ENCODE measurements at regions not wholly inside any gene's neighbourhood (a gene's known extent, or its start where the extent isn't known, plus 50 kb on each side); places are given as distances from the start of the nearest gene placed in this dataset.

DNA sequence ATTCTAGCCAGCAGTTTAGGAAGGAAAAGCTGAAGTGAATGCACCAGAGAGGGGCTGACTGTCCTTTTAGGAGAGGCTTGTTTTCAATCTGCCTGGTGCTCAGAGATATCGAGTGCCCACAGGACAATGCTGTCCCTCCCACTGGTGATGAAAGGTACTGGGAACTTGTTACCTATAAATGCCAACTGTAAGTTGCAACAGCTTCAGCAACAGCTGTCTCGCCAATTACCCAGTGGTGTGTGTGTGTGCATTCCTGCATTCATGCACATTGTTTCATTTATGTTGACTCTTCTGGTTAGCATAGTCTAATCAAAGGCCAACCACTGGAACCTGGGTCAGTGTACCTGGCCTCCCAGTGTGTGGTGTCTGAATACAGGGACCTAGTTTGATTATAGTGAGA is 161.1 kb downstream of the CSNK1G3 start:
- DNase-seq (ENCODE audit: low spot score): no peak

DNA sequence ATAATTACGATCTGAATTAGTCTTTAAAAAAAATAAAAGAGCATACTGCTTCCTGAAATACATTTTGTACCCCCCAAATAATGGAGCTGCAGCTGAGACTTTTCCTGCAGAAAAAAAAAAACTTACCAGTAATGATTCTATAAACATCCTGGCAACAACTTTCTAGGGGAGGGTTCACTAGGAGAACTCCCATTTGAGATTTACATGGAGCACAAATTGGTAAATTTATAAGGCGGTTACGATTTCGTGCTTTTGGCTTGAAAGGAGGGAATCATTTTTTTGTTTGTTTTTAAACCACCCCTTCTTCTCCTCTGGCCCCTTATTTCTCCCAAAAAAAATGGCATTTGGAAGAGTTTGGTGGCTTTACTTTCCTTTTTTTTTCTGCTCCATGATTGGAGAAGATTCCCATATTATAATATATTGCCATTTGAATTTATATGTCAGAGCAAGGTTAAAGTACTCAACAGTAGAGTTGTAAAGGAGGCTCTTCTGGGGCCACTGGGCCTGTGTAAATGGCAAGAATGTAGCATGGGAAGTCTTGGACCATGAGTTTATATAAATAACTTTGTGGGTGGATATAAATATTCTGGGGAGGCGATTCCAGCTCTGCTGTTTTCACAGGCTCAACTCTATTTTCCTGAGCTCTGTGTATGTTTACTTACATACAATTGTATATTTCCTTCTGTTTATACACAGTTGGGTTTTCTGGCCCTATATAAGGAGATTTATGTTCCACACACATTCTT is 159.9 kb downstream of the CSNK1G3 start:
- 91% methylated on average over 5 of the region's 5 CpGs for WGBS
- Histone ChIP-seq H3K36me3 (ENCODE audit: control insufficient read depth in 4 of 4, insufficient read depth in 3 of 4, low read depth in 1 of 4, low read length in 3 of 4) (no peaks in the 10 kb centered on the region), H3K9ac (ENCODE audit: low read depth in 1 of 2, low read length in 2 of 2) (no peak overlapping the region), H3K27me3 (ENCODE audit: control insufficient read depth in 4 of 4, insufficient read depth in 4 of 4, low read length in 3 of 4) (no peaks in the 10 kb centered on the region), H3K9me3 (ENCODE audit: control insufficient read depth in 4 of 4, low read length in 3 of 4) (no peaks in the 10 kb centered on the region), H3K4me1 (ENCODE audit: control insufficient read depth in 4 of 4, insufficient read depth in 4 of 4, low read length in 3 of 4) (no peaks in the 10 kb centered on the region), H3K27ac (ENCODE audit: low read depth in 1 of 2, low read length in 2 of 2) (no peak overlapping the region), H3K4me3 (ENCODE audit: low read depth in 1 of 3, low read length in 3 of 3) (no peak overlapping the region)
- no peak for DNase-seq (ENCODE audit: low spot score)
- no peak for TF ChIP-seq EGR1 (IDR thresholded peaks at IDR 0.05; ENCODE audit: low read depth in 2 of 2)
- TF ChIP-seq GABPA (IDR thresholded peaks at IDR 0.05 in 1 of 2, conservative IDR thresholded peaks at IDR 0.05 in 1 of 2): no peak
- TF ChIP-seq NR2F2 (IDR thresholded peaks at IDR 0.05): no peak
- TF ChIP-seq, protein P1, sequence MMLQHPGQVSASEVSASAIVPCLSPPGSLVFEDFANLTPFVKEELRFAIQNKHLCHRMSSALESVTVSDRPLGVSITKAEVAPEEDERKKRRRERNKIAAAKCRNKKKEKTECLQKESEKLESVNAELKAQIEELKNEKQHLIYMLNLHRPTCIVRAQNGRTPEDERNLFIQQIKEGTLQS (IDR thresholded peaks at IDR 0.05): no peak
- TF ChIP-seq, protein P2, sequence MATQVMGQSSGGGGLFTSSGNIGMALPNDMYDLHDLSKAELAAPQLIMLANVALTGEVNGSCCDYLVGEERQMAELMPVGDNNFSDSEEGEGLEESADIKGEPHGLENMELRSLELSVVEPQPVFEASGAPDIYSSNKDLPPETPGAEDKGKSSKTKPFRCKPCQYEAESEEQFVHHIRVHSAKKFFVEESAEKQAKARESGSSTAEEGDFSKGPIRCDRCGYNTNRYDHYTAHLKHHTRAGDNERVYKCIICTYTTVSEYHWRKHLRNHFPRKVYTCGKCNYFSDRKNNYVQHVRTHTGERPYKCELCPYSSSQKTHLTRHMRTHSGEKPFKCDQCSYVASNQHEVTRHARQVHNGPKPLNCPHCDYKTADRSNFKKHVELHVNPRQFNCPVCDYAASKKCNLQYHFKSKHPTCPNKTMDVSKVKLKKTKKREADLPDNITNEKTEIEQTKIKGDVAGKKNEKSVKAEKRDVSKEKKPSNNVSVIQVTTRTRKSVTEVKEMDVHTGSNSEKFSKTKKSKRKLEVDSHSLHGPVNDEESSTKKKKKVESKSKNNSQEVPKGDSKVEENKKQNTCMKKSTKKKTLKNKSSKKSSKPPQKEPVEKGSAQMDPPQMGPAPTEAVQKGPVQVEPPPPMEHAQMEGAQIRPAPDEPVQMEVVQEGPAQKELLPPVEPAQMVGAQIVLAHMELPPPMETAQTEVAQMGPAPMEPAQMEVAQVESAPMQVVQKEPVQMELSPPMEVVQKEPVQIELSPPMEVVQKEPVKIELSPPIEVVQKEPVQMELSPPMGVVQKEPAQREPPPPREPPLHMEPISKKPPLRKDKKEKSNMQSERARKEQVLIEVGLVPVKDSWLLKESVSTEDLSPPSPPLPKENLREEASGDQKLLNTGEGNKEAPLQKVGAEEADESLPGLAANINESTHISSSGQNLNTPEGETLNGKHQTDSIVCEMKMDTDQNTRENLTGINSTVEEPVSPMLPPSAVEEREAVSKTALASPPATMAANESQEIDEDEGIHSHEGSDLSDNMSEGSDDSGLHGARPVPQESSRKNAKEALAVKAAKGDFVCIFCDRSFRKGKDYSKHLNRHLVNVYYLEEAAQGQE (IDR thresholded peaks at IDR 0.05): no peak
- TF ChIP-seq HNF4A (conservative IDR thresholded peaks at IDR 0.05): no peak
- no peak for TF ChIP-seq SP1 (IDR thresholded peaks at IDR 0.05)

More for the DNA sequence above, 161.1 kb downstream of the CSNK1G3 start:
- Histone ChIP-seq H3K9me3 (ENCODE audit: control insufficient read depth in 4 of 4, low read length in 3 of 4) (no peaks in the 10 kb centered on the region), H3K9ac (ENCODE audit: low read depth in 1 of 2, low read length in 2 of 2) (no peak overlapping the region), H3K4me1 (ENCODE audit: control insufficient read depth in 4 of 4, insufficient read depth in 4 of 4, low read length in 3 of 4) (no peaks in the 10 kb centered on the region), H3K36me3 (ENCODE audit: control insufficient read depth in 4 of 4, insufficient read depth in 3 of 4, low read depth in 1 of 4, low read length in 3 of 4) (no peaks in the 10 kb centered on the region), H3K27me3 (ENCODE audit: control insufficient read depth in 4 of 4, insufficient read depth in 4 of 4, low read length in 3 of 4) (no peaks in the 10 kb centered on the region), H3K4me3 (ENCODE audit: low read depth in 1 of 3, low read length in 3 of 3) (no peak overlapping the region), H3K27ac (ENCODE audit: low read depth in 1 of 2, low read length in 2 of 2) (no peak overlapping the region)
- 55% methylated on average over 2 of the region's 2 CpGs for WGBS
- TF ChIP-seq NR2F2 (IDR thresholded peaks at IDR 0.05) (no peak), RAD21 (IDR thresholded peaks at IDR 0.05) (no peak)
- TF ChIP-seq, protein P1 (IDR thresholded peaks at IDR 0.05): no peak

DNA sequence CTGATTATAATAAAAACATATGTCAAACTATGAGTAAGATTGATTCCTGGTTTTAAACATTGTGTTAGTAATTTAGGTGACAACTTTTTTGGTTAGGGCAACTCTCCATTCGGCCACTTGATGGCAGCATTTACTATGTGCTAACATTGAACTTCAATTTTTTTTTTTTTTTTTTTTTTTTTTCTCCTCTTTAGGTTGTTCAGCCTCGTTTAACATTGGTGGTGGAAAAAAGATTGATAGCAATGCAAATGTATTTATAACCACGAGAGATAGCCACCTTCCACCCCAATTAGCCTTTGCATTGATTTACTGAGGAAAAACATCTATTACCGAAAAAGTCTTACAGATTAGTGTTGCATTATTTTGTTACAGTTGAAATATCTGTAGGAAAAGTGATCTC is 159.1 kb downstream of the CSNK1G3 start:
- no peak overlapping the region for H3K9ac ChIP-seq (ENCODE audit: low read depth in 1 of 2, low read length in 2 of 2)
- H3K27ac ChIP-seq (ENCODE audit: low read depth in 1 of 2, low read length in 2 of 2): no peak overlapping the region
- DNase-seq (ENCODE audit: low spot score): peak; percentile 47
- no peaks in the 10 kb centered on the region for H3K4me1 ChIP-seq (ENCODE audit: control insufficient read depth in 4 of 4, insufficient read depth in 4 of 4, low read length in 3 of 4)
- no peaks in the 10 kb centered on the region for H3K9me3 ChIP-seq (ENCODE audit: control insufficient read depth in 4 of 4, low read length in 3 of 4)
- no peaks in the 10 kb centered on the region for H3K36me3 ChIP-seq (ENCODE audit: control insufficient read depth in 4 of 4, insufficient read depth in 3 of 4, low read depth in 1 of 4, low read length in 3 of 4)
- 9% methylated on average over 4 of the region's 4 CpGs for WGBS
- no peak overlapping the region for H3K4me3 ChIP-seq (ENCODE audit: low read depth in 1 of 3, low read length in 3 of 3)
- H3K27me3 ChIP-seq (ENCODE audit: control insufficient read depth in 4 of 4, insufficient read depth in 4 of 4, low read length in 3 of 4): no peaks in the 10 kb centered on the region
- TF ChIP-seq FOXA1 (IDR thresholded peaks at IDR 0.05) (no peak), JUND (IDR thresholded peaks at IDR 0.05) (no peak), HNF4G (IDR thresholded peaks at IDR 0.05) (no peak), GABPA (IDR thresholded peaks at IDR 0.05 in 1 of 2, conservative IDR thresholded peaks at IDR 0.05 in 1 of 2) (no peak), EGR1 (IDR thresholded peaks at IDR 0.05; ENCODE audit: low read depth in 2 of 2) (no peak), RXRA (IDR thresholded peaks at IDR 0.05) (no peak), RAD21 (IDR thresholded peaks at IDR 0.05) (peak; percentile 92 to 94), YY1 (IDR thresholded peaks at IDR 0.05) (no peak)
- TF ChIP-seq, protein P3, sequence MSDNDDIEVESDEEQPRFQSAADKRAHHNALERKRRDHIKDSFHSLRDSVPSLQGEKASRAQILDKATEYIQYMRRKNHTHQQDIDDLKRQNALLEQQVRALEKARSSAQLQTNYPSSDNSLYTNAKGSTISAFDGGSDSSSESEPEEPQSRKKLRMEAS (IDR thresholded peaks at IDR 0.05): no peak
- TF ChIP-seq, protein P4, sequence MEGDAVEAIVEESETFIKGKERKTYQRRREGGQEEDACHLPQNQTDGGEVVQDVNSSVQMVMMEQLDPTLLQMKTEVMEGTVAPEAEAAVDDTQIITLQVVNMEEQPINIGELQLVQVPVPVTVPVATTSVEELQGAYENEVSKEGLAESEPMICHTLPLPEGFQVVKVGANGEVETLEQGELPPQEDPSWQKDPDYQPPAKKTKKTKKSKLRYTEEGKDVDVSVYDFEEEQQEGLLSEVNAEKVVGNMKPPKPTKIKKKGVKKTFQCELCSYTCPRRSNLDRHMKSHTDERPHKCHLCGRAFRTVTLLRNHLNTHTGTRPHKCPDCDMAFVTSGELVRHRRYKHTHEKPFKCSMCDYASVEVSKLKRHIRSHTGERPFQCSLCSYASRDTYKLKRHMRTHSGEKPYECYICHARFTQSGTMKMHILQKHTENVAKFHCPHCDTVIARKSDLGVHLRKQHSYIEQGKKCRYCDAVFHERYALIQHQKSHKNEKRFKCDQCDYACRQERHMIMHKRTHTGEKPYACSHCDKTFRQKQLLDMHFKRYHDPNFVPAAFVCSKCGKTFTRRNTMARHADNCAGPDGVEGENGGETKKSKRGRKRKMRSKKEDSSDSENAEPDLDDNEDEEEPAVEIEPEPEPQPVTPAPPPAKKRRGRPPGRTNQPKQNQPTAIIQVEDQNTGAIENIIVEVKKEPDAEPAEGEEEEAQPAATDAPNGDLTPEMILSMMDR (IDR thresholded peaks at IDR 0.05; ENCODE audit: low read depth, low read length, missing input control): peak; percentile 91
- TF ChIP-seq, protein P1 (IDR thresholded peaks at IDR 0.05): no peak
- TF ChIP-seq, protein P2 (IDR thresholded peaks at IDR 0.05): no peak
